GM12873 (cell line): ENCODE measurements at regions not wholly inside any gene's neighbourhood (a gene's known extent, or its start where the extent isn't known, plus 50 kb on each side); places are given as distances from the start of the nearest gene placed in this dataset.

Experiments
- CTCF ChIP-seq: IDR thresholded peaks from 2 replicates; pipeline ENCODE4 v1.5.1; 2012; ENCODE audit warnings: low read depth, mild to moderate bottlenecking, moderate library complexity, low read length, control low read depth; ENCODE audit not compliant: insufficient read depth; ENCODE audit errors: missing control alignments

- TF ChIP-seq CTCF = no peak
Measured at GRCh38 chr6:69623357-69623756, 173.5 kb downstream of the LMBRD1 start.

GRCh38 chr6:69622924-69623323 is 173.9 kb downstream of the LMBRD1 start:
- TF ChIP-seq CTCF = no peak

GRCh38 chr6:69622230-69622629 is 174.6 kb downstream of the LMBRD1 start:
- TF ChIP-seq CTCF = no peak

DNA sequence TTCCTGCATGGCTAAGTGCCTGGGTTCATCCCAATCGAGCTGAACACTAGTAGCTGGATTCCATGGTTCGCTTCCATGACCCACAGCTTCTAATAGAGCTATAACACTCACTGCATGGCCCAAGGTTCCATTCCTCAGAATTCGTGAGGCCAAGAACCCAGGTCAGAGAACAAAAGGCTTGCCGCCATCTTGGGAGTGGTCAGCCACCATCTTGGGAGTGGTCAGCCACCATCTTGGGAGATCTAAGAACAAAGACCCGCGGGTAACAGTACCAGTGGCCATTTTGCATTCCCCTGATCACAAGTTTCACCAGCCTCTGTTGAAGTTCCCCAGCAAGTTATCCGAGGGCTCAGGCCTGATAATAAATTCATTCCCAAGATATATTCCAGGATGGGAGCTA is 179.6 kb downstream of the LMBRD1 start:
- TF ChIP-seq CTCF = no peak

- no peak for TF ChIP-seq CTCF
Measured at GRCh38 chr6:69609836-69610472, 186.9 kb downstream of the LMBRD1 start.

DNA sequence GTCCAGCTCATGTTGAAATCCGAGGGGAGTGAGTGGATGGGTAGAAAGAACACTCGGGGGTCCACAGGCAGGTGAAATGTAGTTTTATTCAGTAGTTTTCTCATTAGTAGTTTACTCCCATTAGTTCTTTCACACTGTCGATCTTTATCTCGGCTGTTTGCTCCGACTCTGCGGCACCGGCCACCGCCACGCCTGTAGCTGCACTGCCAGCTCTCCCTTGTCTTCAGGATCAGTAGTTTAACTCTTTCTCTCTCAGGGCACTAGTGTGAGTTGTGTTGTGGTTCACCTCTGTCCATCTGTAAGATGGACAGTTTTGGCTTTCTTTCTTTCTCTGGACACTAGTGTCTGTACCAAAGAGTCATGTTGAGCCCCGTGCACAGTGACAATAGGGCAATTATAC is 195.7 kb downstream of the LMBRD1 start:
- TF ChIP-seq CTCF = no peak

DNA sequence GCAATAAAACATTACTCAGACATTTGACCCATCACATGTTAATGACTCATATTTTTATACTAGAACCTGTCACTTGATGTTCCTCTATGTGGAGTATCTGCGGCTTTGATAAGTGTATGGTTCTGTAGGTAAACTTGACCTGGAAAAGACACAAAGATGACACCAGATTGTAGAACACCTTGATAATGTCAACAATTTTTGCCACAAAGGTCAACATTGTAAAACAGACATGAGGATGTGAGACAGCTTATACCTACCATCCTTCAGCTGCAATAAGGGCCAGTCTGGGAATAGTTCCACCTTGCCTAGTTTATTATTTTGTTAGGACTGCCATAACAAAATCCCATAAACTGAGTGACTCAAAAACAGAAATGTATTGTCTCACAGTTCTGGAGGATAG is 202.4 kb downstream of the LMBRD1 start:
- TF ChIP-seq CTCF = no peak
